ENCODE measurements at regions not wholly inside any gene's neighbourhood (a gene's known extent, or its start where the extent isn't known, plus 50 kb on each side); places are given as distances from the start of the nearest gene placed in this dataset.

DNA sequence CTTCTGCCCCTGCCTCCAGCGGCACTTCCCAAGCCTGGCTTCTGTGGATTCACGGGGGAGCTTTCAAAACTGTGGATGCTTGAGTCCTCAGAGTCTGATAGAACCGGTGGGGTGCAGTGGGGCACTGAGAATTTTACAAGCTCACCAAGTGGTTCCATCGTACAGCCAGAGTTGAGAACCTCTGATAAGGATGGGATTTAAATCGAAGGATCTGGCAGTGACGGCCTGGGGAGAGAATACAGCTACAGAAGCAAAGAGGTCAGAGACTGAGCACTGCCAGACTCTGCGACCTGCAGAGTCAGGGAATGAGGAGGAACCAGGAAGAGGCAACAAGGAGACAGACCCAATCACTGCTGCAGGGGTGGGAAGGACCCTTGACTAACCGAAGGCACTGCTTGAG is 124.6 kb upstream of the BOD1 start:
- WGBS (ENCODE audit: extremely low coverage, insufficient read length, low lambda C conversion rate), result no CpG with 5 or more reads among the region's 8 CpGs
- Histone ChIP-seq H3K56ac (ENCODE audit: insufficient read length, low read depth, low read length) (no peak overlapping the region), H3K23ac (ENCODE audit: insufficient read length, low read depth, low read length) (no peak overlapping the region), H4K5ac (ENCODE audit: insufficient read length, low read depth, low read length) (no peak overlapping the region), H2BK12ac (ENCODE audit: insufficient read length, low read depth, low read length) (no peak overlapping the region), H3K27me3 (ENCODE audit: insufficient read depth, low read length) (no peaks in the 10 kb centered on the region), H2BK120ac (ENCODE audit: low read depth, low read length, poor library complexity, severe bottlenecking) (no peak overlapping the region), H2BK15ac (ENCODE audit: low read depth, low read length) (no peak overlapping the region), H3K79me1 (ENCODE audit: insufficient read depth, low read depth, low read length, poor library complexity, severe bottlenecking) (no peaks in the 10 kb centered on the region), H3K9ac (ENCODE audit: extremely low read depth, insufficient read length, low read length) (no peak overlapping the region), H3K23me2 (ENCODE audit: insufficient read length, low read depth, low read length, poor library complexity, severe bottlenecking) (no peaks in the 10 kb centered on the region), H2AFZ (ENCODE audit: low read length) (no peak overlapping the region), H4K91ac (ENCODE audit: insufficient read length, low read depth, low read length) (no peak overlapping the region), H3K79me2 (ENCODE audit: insufficient read depth, low read length) (no peaks in the 10 kb centered on the region), H3K4me1 (ENCODE audit: insufficient read depth, low read length) (peaks cover 10% of the 10 kb centered on the region; the same call in 1 of the 2 replicates), H3K14ac (ENCODE audit: insufficient read depth, low read length) (no peak overlapping the region), H2BK5ac (ENCODE audit: insufficient read length, low read length) (no peak overlapping the region), H3T11ph (ENCODE audit: low read length) (no peak overlapping the region), H3K18ac (ENCODE audit: insufficient read length, low read depth, low read length) (no peak overlapping the region), H3K27ac (ENCODE audit: insufficient read length, low read depth, low read length) (no peak overlapping the region), H3K4me2 (ENCODE audit: insufficient read depth, insufficient read length, low read length) (no peak overlapping the region), H4K20me1 (ENCODE audit: control insufficient read depth, insufficient read depth, insufficient read length) (no peaks in the 10 kb centered on the region), H2AK5ac (ENCODE audit: insufficient read length, low read length) (no peak overlapping the region), H3K4ac (ENCODE audit: low read depth, low read length) (no peak overlapping the region), H4K8ac (replicated peaks; ENCODE audit: insufficient read length, low read depth, low read length) (no peak overlapping the region), H3K9me3 (ENCODE audit: control insufficient read depth, low read depth, low read length) (no peaks in the 10 kb centered on the region), H2BK20ac (ENCODE audit: low read depth, low read length, poor library complexity, severe bottlenecking) (no peak overlapping the region)
- Mint-ChIP-seq H3K36me3 (ENCODE audit: insufficient read depth in 1 of 3, low read depth in 3 of 3) (peaks cover 3 to 34% (median 4%) of the 10 kb centered on the region in 3 experiments; a peak in 5 of 7 replicates), H3K27me3 (ENCODE audit: low read depth) (no peaks in the 10 kb centered on the region; the same call in 1 of the 2 replicates), H3K4me3 (no peak overlapping the region), H3K4me1 (peaks cover 37 to 44% of the 10 kb centered on the region in 2 experiments), H3K9me3 (no peaks in the 10 kb centered on the region), H3K27ac (peak overlapping the region in 1 of 3 experiments; percentile 40; a peak in 2 of 7 replicates)
- TF ChIP-seq, protein P1, sequence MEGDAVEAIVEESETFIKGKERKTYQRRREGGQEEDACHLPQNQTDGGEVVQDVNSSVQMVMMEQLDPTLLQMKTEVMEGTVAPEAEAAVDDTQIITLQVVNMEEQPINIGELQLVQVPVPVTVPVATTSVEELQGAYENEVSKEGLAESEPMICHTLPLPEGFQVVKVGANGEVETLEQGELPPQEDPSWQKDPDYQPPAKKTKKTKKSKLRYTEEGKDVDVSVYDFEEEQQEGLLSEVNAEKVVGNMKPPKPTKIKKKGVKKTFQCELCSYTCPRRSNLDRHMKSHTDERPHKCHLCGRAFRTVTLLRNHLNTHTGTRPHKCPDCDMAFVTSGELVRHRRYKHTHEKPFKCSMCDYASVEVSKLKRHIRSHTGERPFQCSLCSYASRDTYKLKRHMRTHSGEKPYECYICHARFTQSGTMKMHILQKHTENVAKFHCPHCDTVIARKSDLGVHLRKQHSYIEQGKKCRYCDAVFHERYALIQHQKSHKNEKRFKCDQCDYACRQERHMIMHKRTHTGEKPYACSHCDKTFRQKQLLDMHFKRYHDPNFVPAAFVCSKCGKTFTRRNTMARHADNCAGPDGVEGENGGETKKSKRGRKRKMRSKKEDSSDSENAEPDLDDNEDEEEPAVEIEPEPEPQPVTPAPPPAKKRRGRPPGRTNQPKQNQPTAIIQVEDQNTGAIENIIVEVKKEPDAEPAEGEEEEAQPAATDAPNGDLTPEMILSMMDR (conservative IDR thresholded peaks at IDR 0.05), result no peak
- DNase-seq, result no peak

All from H9 (cell line).